Gastroesophageal sphincter (tissue), 3 donors: ENCODE measurements at regions not wholly inside any gene's neighbourhood (a gene's known extent, or its start where the extent isn't known, plus 50 kb on each side); places are given as distances from the start of the nearest gene placed in this dataset.

Experiments used
- POLR2AphosphoS5 ChIP-seq: sonication (generic); formaldehyde crosslinking; IDR thresholded peaks from one replicate; pipeline ENCODE4 v1.6.1; 2017; ENCODE audit warnings: antibody characterized with exemption
- TF ChIP-seq, protein P1 (sequence below), 4 experiments: fragments of 200-600 bp in 2 of 4; fragments of 450-650 bp in 2 of 4; sonication (generic) in 1 of 4; IDR thresholded peaks; one replicate each; pipeline ENCODE4 v1.5.1; 2017 to 2019; ENCODE audit warnings: antibody characterized with exemption in 4 of 4, mild to moderate bottlenecking in 2 of 4, moderate library complexity in 2 of 4

GRCh38 chr13:97101912-97102708 lies 107.8 kb upstream of the OXGR1 start:
- TF ChIP-seq, protein P1, sequence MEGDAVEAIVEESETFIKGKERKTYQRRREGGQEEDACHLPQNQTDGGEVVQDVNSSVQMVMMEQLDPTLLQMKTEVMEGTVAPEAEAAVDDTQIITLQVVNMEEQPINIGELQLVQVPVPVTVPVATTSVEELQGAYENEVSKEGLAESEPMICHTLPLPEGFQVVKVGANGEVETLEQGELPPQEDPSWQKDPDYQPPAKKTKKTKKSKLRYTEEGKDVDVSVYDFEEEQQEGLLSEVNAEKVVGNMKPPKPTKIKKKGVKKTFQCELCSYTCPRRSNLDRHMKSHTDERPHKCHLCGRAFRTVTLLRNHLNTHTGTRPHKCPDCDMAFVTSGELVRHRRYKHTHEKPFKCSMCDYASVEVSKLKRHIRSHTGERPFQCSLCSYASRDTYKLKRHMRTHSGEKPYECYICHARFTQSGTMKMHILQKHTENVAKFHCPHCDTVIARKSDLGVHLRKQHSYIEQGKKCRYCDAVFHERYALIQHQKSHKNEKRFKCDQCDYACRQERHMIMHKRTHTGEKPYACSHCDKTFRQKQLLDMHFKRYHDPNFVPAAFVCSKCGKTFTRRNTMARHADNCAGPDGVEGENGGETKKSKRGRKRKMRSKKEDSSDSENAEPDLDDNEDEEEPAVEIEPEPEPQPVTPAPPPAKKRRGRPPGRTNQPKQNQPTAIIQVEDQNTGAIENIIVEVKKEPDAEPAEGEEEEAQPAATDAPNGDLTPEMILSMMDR (IDR thresholded peaks at IDR 0.05), result no peak
- TF ChIP-seq POLR2AphosphoS5, result no peak
